GM10248 (cell line): ENCODE measurements at regions not wholly inside any gene's neighbourhood (a gene's known extent, or its start where the extent isn't known, plus 50 kb on each side); places are given as distances from the start of the nearest gene placed in this dataset.

ENCODE experiments used
- CTCF ChIA-PET: fragments of 300-600 bp; sonication (Branson Sonifier 250); formaldehyde crosslinking; extraction: SDS; loops from one replicate; lab custom pipeline; 2021; ENCODE audit warnings: antibody characterized with exemption; lab: Yijun Ruan, JAX
- POLR2A ChIA-PET: fragments of 350-650 bp; sonication (Branson Sonifier 250); formaldehyde crosslinking; extraction: SDS; loops from one replicate; lab custom pipeline; 2020; ENCODE audit warnings: antibody characterized with exemption; lab: Yijun Ruan, JAX
- DNase-seq: peaks from one replicate; pipeline ENCODE4 v3.0.0; 2012; ENCODE audit errors: extremely low spot score
- CTCF ChIP-seq: IDR thresholded peaks from 2 replicates; pipeline ENCODE4 v1.5.1; 2012; ENCODE audit warnings: mild to moderate bottlenecking, low read depth; ENCODE audit errors: extremely low read depth, missing control alignments, control extremely low read depth

DNA sequence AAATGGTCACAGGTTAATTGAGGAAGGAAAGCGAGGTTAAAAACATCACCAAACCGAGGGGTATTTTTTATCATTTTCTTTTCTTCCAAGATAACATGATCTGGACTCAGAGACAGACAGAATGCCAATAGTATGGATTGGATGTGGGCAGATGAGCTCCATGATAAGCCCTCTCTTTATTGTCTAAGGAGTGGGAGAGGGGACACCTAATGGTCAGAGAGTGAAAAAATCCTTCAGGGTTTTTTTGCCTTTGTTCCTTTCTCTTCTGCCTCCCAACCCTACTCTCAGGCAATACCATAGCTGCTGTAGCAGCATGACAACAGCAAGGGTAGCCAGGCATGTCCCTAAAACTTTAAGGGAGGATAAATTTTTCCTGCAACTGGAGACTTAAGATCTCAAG lies 94.7 kb downstream of the DIRAS2 start:
- DNase-seq, result no peak
- CTCF ChIA-PET, result interaction anchor here (1.7 kb wide), 1 partner anchor 15 kb away, joined by 4 read pairs; no protein-coding TSS in a partner anchor

DNA sequence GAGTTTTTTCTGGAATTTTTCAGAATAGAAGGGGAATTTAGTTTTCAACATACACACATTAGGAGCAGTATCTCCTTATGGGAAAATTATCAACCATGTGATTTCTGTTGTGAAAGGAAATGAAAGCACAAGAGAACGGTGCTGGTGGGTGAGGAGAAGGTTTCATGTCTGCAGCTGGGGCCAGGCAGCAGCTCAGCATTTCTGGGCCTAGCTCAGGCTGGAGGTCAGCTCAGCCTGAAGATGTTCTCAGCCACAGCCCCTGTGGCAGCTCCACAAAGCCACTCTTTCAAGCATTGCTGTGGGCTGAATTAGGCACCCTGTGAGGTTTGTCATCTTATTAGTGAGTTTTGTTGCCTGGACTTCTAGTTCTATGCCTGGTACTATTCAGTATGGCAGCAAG lies 90.3 kb downstream of the DIRAS2 start:
- DNase-seq, result peak; percentile 48
- POLR2A ChIA-PET, result no interaction called here
- CTCF ChIA-PET, result interaction anchor here (1.2 kb wide), 1 partner anchor 15 kb away, joined by 3 read pairs; no protein-coding TSS in a partner anchor
- no peak for TF ChIP-seq CTCF

More for the DNA sequence above, 94.7 kb downstream of the DIRAS2 start:
- POLR2A ChIA-PET, result no interaction called here
- TF ChIP-seq CTCF, result no peak

GRCh38 chr9:90555351-90556057 lies 87.1 kb downstream of the DIRAS2 start:
- no peak for TF ChIP-seq CTCF
- POLR2A ChIA-PET, result no interaction called here
- DNase-seq, result no peak
- CTCF ChIA-PET, result no interaction called here

- TF ChIP-seq CTCF, result no peak
- CTCF ChIA-PET, result no interaction called here
Observed at GRCh38 chr9:90556897-90557675, 85.5 kb downstream of the DIRAS2 start.

DNA sequence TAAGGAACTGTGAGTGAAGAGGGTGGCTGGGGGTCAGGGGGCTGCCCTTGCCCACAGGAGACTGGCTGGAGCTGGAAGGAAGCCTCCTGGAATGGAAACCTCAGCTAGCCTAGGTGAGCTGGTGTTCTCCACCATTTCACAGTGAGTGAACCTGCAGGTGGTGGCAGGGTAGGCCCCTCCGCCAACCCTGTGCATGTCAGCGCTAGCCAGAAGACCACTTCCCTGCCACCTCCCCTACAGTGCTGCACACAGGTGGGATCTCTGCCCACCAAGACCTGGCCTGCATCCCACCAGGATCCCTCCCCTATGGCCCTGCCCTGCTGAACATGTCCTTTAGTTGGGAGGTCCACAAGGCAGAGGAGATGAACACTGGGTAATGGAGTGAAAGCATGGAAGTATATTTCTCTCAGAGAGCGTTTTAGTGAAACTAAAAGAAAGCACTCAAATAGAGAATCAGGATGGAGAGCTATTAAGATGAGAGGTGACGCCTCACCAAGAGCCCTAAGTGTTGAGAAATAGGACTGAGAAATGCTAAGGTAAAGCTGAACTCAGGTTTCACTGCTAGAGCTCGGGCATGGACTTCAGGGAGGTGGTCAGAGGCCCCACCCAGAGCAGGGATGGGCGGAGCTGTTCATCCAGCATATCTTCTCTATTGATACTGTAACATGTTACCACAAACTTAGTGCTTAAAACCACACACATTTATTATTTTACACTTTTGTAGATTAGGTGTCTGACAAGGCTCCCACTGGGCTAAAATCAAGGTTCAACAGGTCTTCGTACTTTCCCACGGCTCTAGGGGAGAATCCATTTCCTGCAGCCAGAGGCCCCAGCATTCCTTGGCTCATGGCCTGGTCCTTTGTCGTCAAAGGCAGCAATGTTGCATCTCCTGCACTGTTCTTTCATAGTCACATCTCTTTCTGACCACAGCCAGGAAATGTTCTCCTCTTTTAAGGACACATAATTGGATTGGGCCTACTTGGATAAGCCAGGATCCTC lies 83.2 kb downstream of the DIRAS2 start:
- TF ChIP-seq CTCF, result no peak
- ChIA-PET POLR2A (no interaction called here), CTCF (no interaction called here)
- DNase-seq, result no peak

More at GRCh38 chr9:90556897-90557675, 85.5 kb downstream of the DIRAS2 start:
- no peak for DNase-seq
- POLR2A ChIA-PET, result no interaction called here
